BE2C (cell line): ENCODE measurements at regions not wholly inside any gene's neighbourhood (a gene's known extent, or its start where the extent isn't known, plus 50 kb on each side); places are given as distances from the start of the nearest gene placed in this dataset.

Experiments used
- DNase-seq: peaks from one replicate; pipeline ENCODE4 v3.0.0-alpha.2; 2020
- H3K27me3 ChIP-seq: fragments of 250-450 bp; sonication (Bioruptor Pico); 2 replicates; pipeline ENCODE4 v1.5.1; 2020; ENCODE audit warnings: mild to moderate bottlenecking
- H3K36me3 ChIP-seq: fragments of 250-450 bp; sonication (Bioruptor Pico); 2 replicates; pipeline ENCODE4 v1.5.1; 2020; ENCODE audit warnings: mild to moderate bottlenecking
- H3K4me1 ChIP-seq: fragments of 250-450 bp; sonication (Bioruptor Pico); 2 replicates; pipeline ENCODE4 v1.5.1; 2020
- H3K4me3 ChIP-seq: 2 replicates; pipeline ENCODE4 v1.5.1; 2011; ENCODE audit warnings: low read depth, low read length
- H3K9me3 ChIP-seq: fragments of 250-450 bp; sonication (Bioruptor Pico); 2 replicates; pipeline ENCODE4 v1.5.1; 2020
- TF ChIP-seq, protein P1 (sequence below): IDR thresholded peaks from 2 replicates; pipeline ENCODE4 v1.5.1; 2012; ENCODE audit warnings: mild to moderate bottlenecking, low read depth, low read length

DNA sequence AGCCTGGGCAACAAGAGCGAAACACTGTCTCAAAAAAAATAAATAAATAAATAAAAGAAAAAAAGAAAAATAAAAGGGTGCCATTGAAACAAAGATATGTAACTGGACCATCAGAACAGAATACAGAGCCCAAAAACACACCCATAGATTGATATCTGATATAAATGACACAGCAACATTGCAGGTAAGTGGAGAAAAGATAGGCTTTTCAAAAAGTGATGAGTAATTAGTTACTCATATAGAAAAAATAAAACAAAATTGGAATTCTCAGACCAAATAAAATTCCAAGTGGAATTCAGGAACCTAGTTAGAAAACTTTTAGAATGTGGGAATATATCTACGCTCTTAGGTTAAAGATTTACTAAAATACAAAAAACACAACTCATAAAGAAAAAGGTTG lies 60.6 kb upstream of the CHD6 start:
- no peaks in the 10 kb centered on the region for H3K27me3 ChIP-seq
- no peaks in the 10 kb centered on the region for H3K4me1 ChIP-seq
- no peaks in the 10 kb centered on the region for H3K9me3 ChIP-seq
- TF ChIP-seq, protein P1, sequence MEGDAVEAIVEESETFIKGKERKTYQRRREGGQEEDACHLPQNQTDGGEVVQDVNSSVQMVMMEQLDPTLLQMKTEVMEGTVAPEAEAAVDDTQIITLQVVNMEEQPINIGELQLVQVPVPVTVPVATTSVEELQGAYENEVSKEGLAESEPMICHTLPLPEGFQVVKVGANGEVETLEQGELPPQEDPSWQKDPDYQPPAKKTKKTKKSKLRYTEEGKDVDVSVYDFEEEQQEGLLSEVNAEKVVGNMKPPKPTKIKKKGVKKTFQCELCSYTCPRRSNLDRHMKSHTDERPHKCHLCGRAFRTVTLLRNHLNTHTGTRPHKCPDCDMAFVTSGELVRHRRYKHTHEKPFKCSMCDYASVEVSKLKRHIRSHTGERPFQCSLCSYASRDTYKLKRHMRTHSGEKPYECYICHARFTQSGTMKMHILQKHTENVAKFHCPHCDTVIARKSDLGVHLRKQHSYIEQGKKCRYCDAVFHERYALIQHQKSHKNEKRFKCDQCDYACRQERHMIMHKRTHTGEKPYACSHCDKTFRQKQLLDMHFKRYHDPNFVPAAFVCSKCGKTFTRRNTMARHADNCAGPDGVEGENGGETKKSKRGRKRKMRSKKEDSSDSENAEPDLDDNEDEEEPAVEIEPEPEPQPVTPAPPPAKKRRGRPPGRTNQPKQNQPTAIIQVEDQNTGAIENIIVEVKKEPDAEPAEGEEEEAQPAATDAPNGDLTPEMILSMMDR, result no peak
- no peaks in the 10 kb centered on the region for H3K36me3 ChIP-seq
- no peak for DNase-seq
- no peak overlapping the region for H3K4me3 ChIP-seq

DNA sequence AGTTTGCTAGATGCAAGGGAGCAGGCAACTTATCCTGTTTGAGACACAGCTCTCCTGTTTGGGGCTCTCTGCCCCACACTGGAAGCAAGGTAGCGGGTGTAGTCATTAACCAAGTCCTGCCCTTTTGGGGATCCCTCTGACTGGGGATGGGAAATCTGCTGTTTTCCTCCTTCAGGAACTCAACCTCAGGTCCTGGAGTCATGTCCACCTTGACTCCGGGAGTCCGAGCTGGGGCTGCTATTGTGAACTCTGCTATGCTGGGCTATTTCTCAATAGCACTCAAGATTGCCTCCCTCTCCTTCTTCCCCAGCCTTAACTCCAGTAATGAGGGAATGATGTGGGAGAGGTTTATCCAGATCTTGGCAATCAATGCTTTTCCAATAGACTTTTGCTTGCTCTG lies 54.1 kb upstream of the CHD6 start:
- Histone ChIP-seq H3K36me3 (no peaks in the 10 kb centered on the region), H3K4me1 (peaks cover 9% of the 10 kb centered on the region), H3K27me3 (no peaks in the 10 kb centered on the region), H3K4me3 (no peak overlapping the region), H3K9me3 (no peaks in the 10 kb centered on the region)
- no peak for DNase-seq
- TF ChIP-seq, protein P1, result no peak

DNA sequence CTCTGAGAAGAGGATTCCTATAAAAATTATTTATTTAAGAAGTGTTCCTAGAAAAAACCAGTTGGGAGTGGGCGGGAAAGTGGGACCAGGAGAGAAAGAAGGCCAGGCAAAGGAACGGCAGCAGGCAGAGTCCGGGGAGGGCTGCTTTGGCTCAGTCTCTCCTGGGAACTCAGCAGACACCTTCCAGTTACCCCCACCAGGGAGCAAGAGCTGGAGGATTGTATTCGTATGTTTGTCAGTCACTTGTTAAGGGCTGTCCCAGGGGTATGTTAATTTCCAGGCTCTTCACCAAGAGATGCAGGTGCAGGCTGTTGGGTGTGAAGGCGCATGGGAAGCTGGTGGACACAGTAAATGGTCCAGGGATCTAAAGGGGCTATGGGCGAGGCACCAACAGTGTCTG lies 53.0 kb upstream of the CHD6 start:
- Histone ChIP-seq H3K4me1 (peaks cover 9% of the 10 kb centered on the region), H3K27me3 (no peaks in the 10 kb centered on the region), H3K9me3 (no peaks in the 10 kb centered on the region), H3K4me3 (no peak overlapping the region), H3K36me3 (no peaks in the 10 kb centered on the region)
- no peak for DNase-seq
- TF ChIP-seq, protein P1, result no peak

DNA sequence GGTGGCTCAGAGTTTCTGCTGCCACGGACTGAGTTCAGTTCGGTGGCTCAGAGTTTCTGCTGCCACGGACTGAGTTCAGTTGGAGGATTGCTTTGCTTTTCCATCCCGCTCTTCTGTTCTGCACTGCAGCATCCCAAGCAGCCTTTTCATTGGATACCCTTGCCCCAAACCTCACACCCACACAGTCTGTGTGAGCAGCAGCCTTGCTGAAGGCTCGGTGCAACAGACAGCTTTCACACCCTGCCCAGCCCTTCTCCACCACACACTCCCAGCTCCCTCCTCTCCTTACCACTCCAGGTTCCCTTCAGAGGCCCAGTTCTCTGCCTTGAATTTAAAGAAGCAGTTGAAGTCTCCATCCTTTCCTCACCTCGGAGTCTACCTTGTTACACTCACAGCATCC lies 52.5 kb upstream of the CHD6 start:
- TF ChIP-seq, protein P1, result no peak
- peaks cover 9% of the 10 kb centered on the region for H3K4me1 ChIP-seq
- no peak for DNase-seq
- no peaks in the 10 kb centered on the region for H3K9me3 ChIP-seq
- no peaks in the 10 kb centered on the region for H3K27me3 ChIP-seq
- H3K4me3 ChIP-seq, result no peak overlapping the region
- no peaks in the 10 kb centered on the region for H3K36me3 ChIP-seq

DNA sequence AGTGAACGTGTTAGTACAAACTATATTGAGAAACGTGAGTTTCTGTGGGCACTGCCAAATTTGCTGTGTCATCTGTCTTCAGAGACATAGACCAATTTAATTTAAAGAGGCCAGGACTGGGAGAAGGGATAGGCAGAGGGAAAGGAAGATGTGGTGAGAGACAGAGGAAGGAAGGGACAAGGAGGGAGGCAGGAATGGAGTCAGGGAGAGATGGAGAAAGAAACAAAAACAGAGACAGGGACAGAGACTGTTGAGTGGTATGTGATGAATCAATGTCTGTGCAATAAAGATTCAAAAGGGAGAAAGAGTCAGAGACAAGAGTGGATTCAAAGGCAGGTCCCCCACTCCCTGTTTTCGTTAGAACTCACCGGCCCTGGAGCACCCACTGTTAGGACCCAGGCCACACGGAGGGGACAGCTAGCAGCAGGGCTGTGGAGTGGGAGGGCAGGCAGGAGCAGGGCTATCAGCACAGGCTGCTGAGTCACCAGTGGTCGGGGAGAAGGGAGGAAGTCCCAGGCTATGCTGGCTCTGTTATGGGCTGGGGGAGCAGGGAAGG lies 51.6 kb upstream of the CHD6 start:
- DNase-seq, result peak; percentile 55
- Histone ChIP-seq H3K36me3 (no peaks in the 10 kb centered on the region), H3K9me3 (no peaks in the 10 kb centered on the region), H3K4me1 (peaks cover 9% of the 10 kb centered on the region), H3K4me3 (no peak overlapping the region), H3K27me3 (no peaks in the 10 kb centered on the region)
- TF ChIP-seq, protein P1, result no peak

DNA sequence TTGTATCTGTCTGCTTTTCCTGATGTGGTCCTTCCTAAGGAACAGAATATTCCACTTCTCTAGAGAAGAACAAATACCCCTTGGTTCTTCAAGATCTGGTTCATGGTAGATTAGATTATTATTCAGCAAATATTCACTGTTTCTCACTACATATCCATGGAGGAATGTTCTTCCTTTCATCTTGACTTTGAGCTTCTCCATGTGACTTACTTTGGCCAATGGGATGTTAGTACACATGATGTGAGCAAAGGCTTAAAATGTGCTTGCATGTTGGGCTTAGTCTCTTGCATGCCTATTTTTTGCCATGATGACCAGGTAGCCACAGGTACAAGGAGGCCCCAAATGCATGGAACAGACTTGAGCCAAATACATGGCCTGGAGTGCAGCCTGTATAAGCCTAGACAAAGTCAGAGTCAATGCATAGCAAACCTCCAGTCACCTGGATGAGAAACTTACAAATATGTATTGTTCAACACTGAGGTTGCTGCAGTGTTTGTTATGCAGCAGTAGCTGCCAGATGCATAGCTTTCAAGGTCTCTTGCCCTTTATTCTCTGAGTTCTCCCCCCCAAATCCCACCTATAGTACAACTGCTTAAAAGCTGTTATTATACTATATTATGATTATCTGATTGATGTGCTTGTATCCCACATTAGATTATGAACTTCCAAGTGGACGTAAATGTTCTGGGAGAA lies 50.0 kb upstream of the CHD6 start:
- Histone ChIP-seq H3K27me3 (no peaks in the 10 kb centered on the region), H3K4me3 (no peak overlapping the region), H3K36me3 (no peaks in the 10 kb centered on the region), H3K9me3 (no peaks in the 10 kb centered on the region), H3K4me1 (peaks cover 9% of the 10 kb centered on the region)
- no peak for DNase-seq
- TF ChIP-seq, protein P1, result no peak
